HG03064 (cell line): ENCODE measurements at regions not wholly inside any gene's neighbourhood (a gene's known extent, or its start where the extent isn't known, plus 50 kb on each side); places are given as distances from the start of the nearest gene placed in this dataset.
"Not testable (repeated sequence)": the region's sequence is repeated elsewhere in the genome, so short reads cannot be mapped to it uniquely, and the experiment has no call there.

ENCODE experiments used
- ATAC-seq: cut with Tn5 transposase; IDR thresholded peaks from one replicate; pipeline ENCODE4 v1.9.1; 2021; ENCODE audit warnings: low read depth; ENCODE audit not compliant: unreplicated experiment

GRCh38 chr1:118578276-118578675 lies 393.2 kb upstream of the SPAG17 start:
- ATAC-seq = no peak

- ATAC-seq = no peak
Measured at GRCh38 chr1:118575060-118575459, 390.0 kb upstream of the SPAG17 start.

- ATAC-seq = no peak
Measured at GRCh38 chr1:118564961-118565703, 380.1 kb upstream of the SPAG17 start.

- no peak for ATAC-seq
Measured at GRCh38 chr1:118563981-118564951, 379.2 kb upstream of the SPAG17 start.

- no peak for ATAC-seq
Measured at GRCh38 chr1:118558933-118559332, 373.9 kb upstream of the SPAG17 start.

- ATAC-seq = no peak
Measured at GRCh38 chr1:118556936-118557335, 371.9 kb upstream of the SPAG17 start.

- no peak for ATAC-seq
Measured at GRCh38 chr1:118555638-118556037, 370.6 kb upstream of the SPAG17 start.

GRCh38 chr1:118535901-118536300 lies 350.9 kb upstream of the SPAG17 start:
- ATAC-seq = no peak

GRCh38 chr1:118511922-118512321 lies 326.9 kb upstream of the SPAG17 start:
- ATAC-seq = not testable (repeated sequence)

GRCh38 chr1:118504867-118505266 lies 319.8 kb upstream of the SPAG17 start:
- ATAC-seq = no peak

GRCh38 chr1:118504221-118504644 lies 319.2 kb upstream of the SPAG17 start:
- ATAC-seq = no peak

GRCh38 chr1:118503752-118504151 lies 318.7 kb upstream of the SPAG17 start:
- no peak for ATAC-seq

- ATAC-seq = no peak
Measured at GRCh38 chr1:118494998-118495397, 310.0 kb upstream of the SPAG17 start.

GRCh38 chr1:118488787-118489186 lies 303.8 kb upstream of the SPAG17 start:
- ATAC-seq = no peak

- no peak for ATAC-seq
Measured at GRCh38 chr1:118487932-118488331, 302.9 kb upstream of the SPAG17 start.

- no peak for ATAC-seq
Measured at GRCh38 chr1:118487091-118487490, 302.1 kb upstream of the SPAG17 start.

GRCh38 chr1:118486199-118486598 lies 301.2 kb upstream of the SPAG17 start:
- no peak for ATAC-seq

- no peak for ATAC-seq
Measured at GRCh38 chr1:118485757-118486156, 300.7 kb upstream of the SPAG17 start.

GRCh38 chr1:118484893-118485292 lies 299.9 kb upstream of the SPAG17 start:
- no peak for ATAC-seq

GRCh38 chr1:118483245-118484006 lies 298.4 kb upstream of the SPAG17 start:
- ATAC-seq = no peak

- no peak for ATAC-seq
Measured at GRCh38 chr1:118481126-118481525, 296.1 kb upstream of the SPAG17 start.
